IMR-90 (cell line): ENCODE measurements at regions not wholly inside any gene's neighbourhood (a gene's known extent, or its start where the extent isn't known, plus 50 kb on each side); places are given as distances from the start of the nearest gene placed in this dataset.

Experiments used
- ATAC-seq: fragments of 200-7000 bp; cut with Tn5 transposase; 2 replicates; pipeline ENCODE4 v1.9.1; 2020; ENCODE audit warnings: low read depth, mild to moderate bottlenecking, moderate library complexity
- BruUV-seq: library from RNA; stranded (reverse); fragments of 400-500 nt; replicated peaks from 2 replicates; lab custom pipeline; 2021; lab: Mats Ljungman, UMichigan
- CTCF ChIA-PET: fragments of 300-600 bp; formaldehyde crosslinking; extraction: SDS; loops from one replicate; lab custom pipeline; 2021; ENCODE audit warnings: antibody characterized with exemption; lab: Yijun Ruan, JAX
- POLR2A ChIA-PET: fragments of 300-600 bp; sonication (Branson Sonifier 250); formaldehyde crosslinking; loops from one replicate; lab custom pipeline; 2022; ENCODE audit warnings: antibody characterized with exemption; ENCODE audit not compliant: unreplicated experiment; lab: Charles Lee
- DNase-seq: peaks from one replicate; pipeline ENCODE4 v3.0.0; 2013
- H2AFZ ChIP-seq: replicated peaks from 2 replicates; pipeline ENCODE3; 2013; ENCODE audit warnings: low read length, mild to moderate bottlenecking; ENCODE audit not compliant: poor library complexity
- H2AK5ac ChIP-seq: 2 replicates; pipeline ENCODE4 v1.6.1; 2013; ENCODE audit warnings: low read depth, low read length, inconsistent platforms
- H2AK9ac ChIP-seq: replicated peaks from 2 replicates; pipeline ENCODE3; 2013; ENCODE audit warnings: mild to moderate bottlenecking, low read depth, low read length, moderate library complexity; ENCODE audit not compliant: poor library complexity
- H2BK120ac ChIP-seq: 2 replicates; pipeline ENCODE4 v1.6.1; 2013; ENCODE audit warnings: low read depth, low read length, inconsistent platforms
- H2BK15ac ChIP-seq: 3 replicates; pipeline ENCODE4 v1.6.1; 2013; ENCODE audit warnings: low read depth, low read length, inconsistent platforms
- H2BK20ac ChIP-seq: 2 replicates; pipeline ENCODE4 v1.6.1; 2013; ENCODE audit warnings: low read depth, mild to moderate bottlenecking, inconsistent platforms, low read length, moderate library complexity
- H2BK5ac ChIP-seq: 2 replicates; pipeline ENCODE4 v1.6.1; 2013; ENCODE audit warnings: mild to moderate bottlenecking, low read depth, low read length, inconsistent platforms; ENCODE audit not compliant: poor library complexity, severe bottlenecking
- H3K14ac ChIP-seq: replicated peaks from 2 replicates; pipeline ENCODE4 v1.6.1; 2013; ENCODE audit warnings: low read depth, low read length, inconsistent platforms
- H3K18ac ChIP-seq: 2 replicates; pipeline ENCODE4 v1.6.1; 2013; ENCODE audit warnings: low read depth, low read length, control low read depth
- H3K23ac ChIP-seq: 2 replicates; pipeline ENCODE4 v1.6.1; 2013; ENCODE audit warnings: low read depth, low read length, inconsistent platforms
- H3K27ac ChIP-seq: 2 replicates; pipeline ENCODE4 v1.5.1; 2013; ENCODE audit warnings: mild to moderate bottlenecking, control low read depth, low read length; ENCODE audit not compliant: insufficient read depth
- H3K27me3 ChIP-seq: 2 replicates; pipeline ENCODE4 v1.6.1; 2013; ENCODE audit warnings: low read length; ENCODE audit not compliant: control insufficient read depth, insufficient read depth
- H3K36me3 ChIP-seq: 2 replicates; pipeline ENCODE4 v1.6.1; 2013; ENCODE audit warnings: low read length, mixed read lengths; ENCODE audit not compliant: control insufficient read depth, insufficient read depth
- H3K4ac ChIP-seq: 2 replicates; pipeline ENCODE4 v1.6.1; 2013; ENCODE audit warnings: low read depth, low read length, inconsistent platforms
- H3K4me1 ChIP-seq: 2 replicates; pipeline ENCODE4 v1.6.1; 2013; ENCODE audit warnings: low read length, mixed read lengths; ENCODE audit not compliant: control insufficient read depth, insufficient read depth
- H3K4me2 ChIP-seq: 2 replicates; pipeline ENCODE4 v1.6.1; 2013; ENCODE audit warnings: low read depth, mild to moderate bottlenecking, control low read depth, low read length, moderate library complexity
- H3K4me3 ChIP-seq: 2 replicates; pipeline ENCODE4 v1.5.1; 2013; ENCODE audit warnings: low read depth, mild to moderate bottlenecking, control low read depth, low read length, moderate library complexity; ENCODE audit not compliant: insufficient read depth
- H3K56ac ChIP-seq: 2 replicates; pipeline ENCODE4 v1.6.1; 2013; ENCODE audit warnings: low read length, inconsistent platforms; ENCODE audit not compliant: insufficient read depth; ENCODE audit errors: extremely low read depth
- H3K79me1 ChIP-seq, 2 experiments: 2 replicates each; pipeline ENCODE4 v1.6.1; 2013; ENCODE audit warnings: low read length in 2 of 2, inconsistent platforms in 1 of 2, low read depth in 1 of 2
- H3K9ac ChIP-seq: 2 replicates; pipeline ENCODE4 v1.6.1; 2013; ENCODE audit warnings: low read depth, low read length, control low read depth
- H3K9me1 ChIP-seq: 2 replicates; pipeline ENCODE4 v1.6.1; 2013; ENCODE audit warnings: low read length, inconsistent platforms; ENCODE audit not compliant: insufficient read depth
- H3K9me3 ChIP-seq: 2 replicates; pipeline ENCODE4 v1.6.1; 2013; ENCODE audit warnings: low read length; ENCODE audit not compliant: control insufficient read depth, insufficient read depth
- H4K20me1 ChIP-seq: 2 replicates; pipeline ENCODE4 v1.6.1; 2013; ENCODE audit warnings: low read length, inconsistent platforms; ENCODE audit not compliant: insufficient read depth
- H4K5ac ChIP-seq: 2 replicates; pipeline ENCODE4 v1.6.1; 2013; ENCODE audit warnings: mild to moderate bottlenecking, low read depth, low read length, control low read depth
- H4K8ac ChIP-seq, 2 experiments: 2 replicates each; pipeline ENCODE4 v1.6.1; 2013; ENCODE audit warnings: low read depth in 2 of 2, low read length in 2 of 2, control low read depth in 1 of 2, inconsistent platforms in 1 of 2
- H4K91ac ChIP-seq: 2 replicates; pipeline ENCODE4 v1.6.1; 2013; ENCODE audit warnings: low read depth, low read length, inconsistent platforms; ENCODE audit not compliant: insufficient read depth
- BHLHE40 ChIP-seq: fragments of 150-350 bp; IDR thresholded peaks from 2 replicates; pipeline ENCODE4 v1.6.1; 2016; ENCODE audit warnings: mild to moderate bottlenecking, low read depth, low read length
- CEBPB ChIP-seq: IDR thresholded peaks from 2 replicates; pipeline ENCODE4 v1.6.1; 2012; ENCODE audit warnings: low read depth, low read length, improper control_type of control experiment
- CHD1 ChIP-seq: IDR thresholded peaks from 2 replicates; pipeline ENCODE4 v1.6.1; 2012; ENCODE audit warnings: low read depth, low read length, improper control_type of control experiment
- FOS ChIP-seq: fragments of 150-350 bp; IDR thresholded peaks from 2 replicates; pipeline ENCODE4 v1.6.1; 2016; ENCODE audit warnings: low read depth, low read length
- MAFK ChIP-seq: IDR thresholded peaks from 2 replicates; pipeline ENCODE4 v1.6.1; 2012; ENCODE audit warnings: low read depth, low read length, improper control_type of control experiment
- MAZ ChIP-seq: IDR thresholded peaks from 2 replicates; pipeline ENCODE4 v1.6.1; 2012; ENCODE audit warnings: low read depth, mild to moderate bottlenecking, low read length, improper control_type of control experiment, moderate library complexity, borderline replicate concordance
- MXI1 ChIP-seq: IDR thresholded peaks from 2 replicates; pipeline ENCODE4 v1.6.1; 2012; ENCODE audit warnings: low read depth, mild to moderate bottlenecking, low read length, moderate library complexity, borderline replicate concordance
- NFE2L2 ChIP-seq: fragments of 150-350 bp; IDR thresholded peaks from 2 replicates; pipeline ENCODE4 v1.6.1; 2016; ENCODE audit warnings: low read depth, mild to moderate bottlenecking, low read length
- POLR2A ChIP-seq: IDR thresholded peaks from 2 replicates; pipeline ENCODE4 v1.6.1; 2012; ENCODE audit warnings: mild to moderate bottlenecking, low read depth, low read length
- RAD21 ChIP-seq: IDR thresholded peaks from 2 replicates; pipeline ENCODE4 v1.6.1; 2012; ENCODE audit warnings: low read length, improper control_type of control experiment
- RCOR1 ChIP-seq: IDR thresholded peaks from 2 replicates; pipeline ENCODE4 v1.6.1; 2012; ENCODE audit warnings: mild to moderate bottlenecking, low read length, improper control_type of control experiment; ENCODE audit not compliant: insufficient replicate concordance
- RFX5 ChIP-seq: IDR thresholded peaks from 2 replicates; pipeline ENCODE4 v1.8.0; 2012; ENCODE audit warnings: low read depth, mild to moderate bottlenecking, low read length, moderate library complexity
- SMC3 ChIP-seq: fragments of 150-350 bp; IDR thresholded peaks from 2 replicates; pipeline ENCODE4 v1.6.1; 2016; ENCODE audit warnings: low read depth, mild to moderate bottlenecking, antibody characterized with exemption, low read length, moderate library complexity
- WGBS, 2 experiments: methylation state at CpG; one replicate each; pipeline versions ENCODE4 v1.1.5 to v1.1.7; 2013; ENCODE audit warnings: missing lambda C conversion rate in 2 of 2; ENCODE audit not compliant: insufficient read length in 1 of 2; ENCODE audit errors: extremely low coverage in 2 of 2; 5-methylcytosine and 5-hydroxymethylcytosine counted together
- dilution Hi-C: fragments of 300-500 bp; cut with HindIII; formaldehyde crosslinking; loops from one replicate; pipeline ENCODE4 v1.14.3; 2018; ENCODE audit warnings: low sequenced_read_pairs; ENCODE audit not compliant: unreplicated experiment
- in situ Hi-C: fragments of 300-500 bp; cut with MboI; formaldehyde crosslinking; loops from 3 replicates; pipeline ENCODE4 v1.14.3; 2019; ENCODE audit warnings: low sequenced_read_pairs, inconsistent platforms, mixed read lengths
- intact Hi-C: fragments of 100-400 bp; cut with micrococcal nuclease; formaldehyde crosslinking; loops from 2 replicates; pipeline ENCODE4 v1.10.0; 2022
- TF ChIP-seq, protein P1 (sequence below): fragments of 150-350 bp; IDR thresholded peaks from 2 replicates; pipeline ENCODE4 v1.6.1; 2016; ENCODE audit warnings: low read depth, mild to moderate bottlenecking, low read length, moderate library complexity, borderline replicate concordance
- TF ChIP-seq, protein P2 (sequence below): fragments of 150-350 bp; IDR thresholded peaks from 2 replicates; pipeline ENCODE4 v1.6.1; 2017; ENCODE audit warnings: mild to moderate bottlenecking, antibody characterized with exemption, low read length, low read depth
- TF ChIP-seq, protein P3 (sequence below): conservative IDR thresholded peaks from 2 replicates; pipeline ENCODE4 v1.5.1; 2012; ENCODE audit warnings: mild to moderate bottlenecking, low read depth, low read length, improper control_type of control experiment

DNA sequence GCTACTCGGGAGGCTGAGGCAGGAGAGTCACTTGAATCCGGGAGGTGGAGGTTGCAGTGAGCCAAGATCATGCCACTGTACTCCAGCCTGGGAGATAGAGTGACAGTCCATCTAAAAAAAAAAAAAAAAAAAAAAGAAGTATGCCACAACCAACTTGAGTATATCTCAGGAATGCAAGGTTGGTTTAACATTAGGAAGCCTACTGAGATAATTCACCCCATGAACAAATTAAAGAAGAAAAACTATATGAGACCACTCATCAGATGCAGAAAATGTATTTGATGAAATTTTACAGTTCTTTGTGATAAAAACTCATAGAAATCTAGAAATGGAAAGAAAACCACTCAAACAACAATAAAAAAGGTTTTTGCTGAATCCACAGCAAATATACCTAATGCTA, 373.8 kb downstream of the LMO4 start:
- H3K4ac ChIP-seq: no peak overlapping the region
- no peak overlapping the region for H3K56ac ChIP-seq
- no peak overlapping the region for H4K5ac ChIP-seq
- H3K23ac ChIP-seq: no peak overlapping the region
- H3K36me3 ChIP-seq: no peaks in the 10 kb centered on the region
- dilution Hi-C loops: no loop called here
- no peak overlapping the region for H2BK5ac ChIP-seq
- ATAC-seq: no peak
- no peaks in the 10 kb centered on the region for H3K4me1 ChIP-seq
- H4K20me1 ChIP-seq: no peaks in the 10 kb centered on the region
- DNase-seq: no peak
- H2AFZ ChIP-seq: no peak overlapping the region
- peaks cover 3% of the 10 kb centered on the region; the same call in 1 of the 2 replicates for H3K9me3 ChIP-seq
- no peak overlapping the region for H4K8ac ChIP-seq
- no peak overlapping the region for H3K14ac ChIP-seq
- ChIA-PET POLR2A (no interaction called here), CTCF (no interaction called here)
- H2BK15ac ChIP-seq: no peak overlapping the region
- H3K4me2 ChIP-seq: no peak overlapping the region
- no peak for TF ChIP-seq CEBPB
- no peak for TF ChIP-seq RFX5
- no peak for TF ChIP-seq CHD1
- TF ChIP-seq RCOR1: no peak
- TF ChIP-seq MXI1: no peak
- no peak for TF ChIP-seq NFE2L2
- TF ChIP-seq, protein P1, sequence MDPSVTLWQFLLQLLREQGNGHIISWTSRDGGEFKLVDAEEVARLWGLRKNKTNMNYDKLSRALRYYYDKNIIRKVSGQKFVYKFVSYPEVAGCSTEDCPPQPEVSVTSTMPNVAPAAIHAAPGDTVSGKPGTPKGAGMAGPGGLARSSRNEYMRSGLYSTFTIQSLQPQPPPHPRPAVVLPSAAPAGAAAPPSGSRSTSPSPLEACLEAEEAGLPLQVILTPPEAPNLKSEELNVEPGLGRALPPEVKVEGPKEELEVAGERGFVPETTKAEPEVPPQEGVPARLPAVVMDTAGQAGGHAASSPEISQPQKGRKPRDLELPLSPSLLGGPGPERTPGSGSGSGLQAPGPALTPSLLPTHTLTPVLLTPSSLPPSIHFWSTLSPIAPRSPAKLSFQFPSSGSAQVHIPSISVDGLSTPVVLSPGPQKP: no peak
- no peak for TF ChIP-seq POLR2A
- TF ChIP-seq BHLHE40: no peak
- no peak for TF ChIP-seq FOS
- TF ChIP-seq, protein P2, sequence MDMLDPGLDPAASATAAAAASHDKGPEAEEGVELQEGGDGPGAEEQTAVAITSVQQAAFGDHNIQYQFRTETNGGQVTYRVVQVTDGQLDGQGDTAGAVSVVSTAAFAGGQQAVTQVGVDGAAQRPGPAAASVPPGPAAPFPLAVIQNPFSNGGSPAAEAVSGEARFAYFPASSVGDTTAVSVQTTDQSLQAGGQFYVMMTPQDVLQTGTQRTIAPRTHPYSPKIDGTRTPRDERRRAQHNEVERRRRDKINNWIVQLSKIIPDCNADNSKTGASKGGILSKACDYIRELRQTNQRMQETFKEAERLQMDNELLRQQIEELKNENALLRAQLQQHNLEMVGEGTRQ: no peak
- no peak for TF ChIP-seq MAZ
- no peak for TF ChIP-seq SMC3
- TF ChIP-seq RAD21: no peak
- TF ChIP-seq, protein P3, sequence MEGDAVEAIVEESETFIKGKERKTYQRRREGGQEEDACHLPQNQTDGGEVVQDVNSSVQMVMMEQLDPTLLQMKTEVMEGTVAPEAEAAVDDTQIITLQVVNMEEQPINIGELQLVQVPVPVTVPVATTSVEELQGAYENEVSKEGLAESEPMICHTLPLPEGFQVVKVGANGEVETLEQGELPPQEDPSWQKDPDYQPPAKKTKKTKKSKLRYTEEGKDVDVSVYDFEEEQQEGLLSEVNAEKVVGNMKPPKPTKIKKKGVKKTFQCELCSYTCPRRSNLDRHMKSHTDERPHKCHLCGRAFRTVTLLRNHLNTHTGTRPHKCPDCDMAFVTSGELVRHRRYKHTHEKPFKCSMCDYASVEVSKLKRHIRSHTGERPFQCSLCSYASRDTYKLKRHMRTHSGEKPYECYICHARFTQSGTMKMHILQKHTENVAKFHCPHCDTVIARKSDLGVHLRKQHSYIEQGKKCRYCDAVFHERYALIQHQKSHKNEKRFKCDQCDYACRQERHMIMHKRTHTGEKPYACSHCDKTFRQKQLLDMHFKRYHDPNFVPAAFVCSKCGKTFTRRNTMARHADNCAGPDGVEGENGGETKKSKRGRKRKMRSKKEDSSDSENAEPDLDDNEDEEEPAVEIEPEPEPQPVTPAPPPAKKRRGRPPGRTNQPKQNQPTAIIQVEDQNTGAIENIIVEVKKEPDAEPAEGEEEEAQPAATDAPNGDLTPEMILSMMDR: no peak
- no peak for TF ChIP-seq MAFK
- no peak overlapping the region for H3K18ac ChIP-seq
- in situ Hi-C loops: no loop called here
- H2BK120ac ChIP-seq: no peak overlapping the region
- no CpG with 5 or more reads among the region's 2 CpGs for WGBS, 2 experiments
- no peak overlapping the region for H3K4me3 ChIP-seq
- intact Hi-C loops: no loop called here
- H3K79me1 ChIP-seq: no peaks in the 10 kb centered on the region
- H3K9ac ChIP-seq: no peak overlapping the region
- H2AK5ac ChIP-seq: no peak overlapping the region
- no peak overlapping the region for H2AK9ac ChIP-seq
- no TSS peak for BruUV-seq
- H3K9me1 ChIP-seq: no peaks in the 10 kb centered on the region
- no peak overlapping the region for H4K91ac ChIP-seq
- H3K27ac ChIP-seq: no peak overlapping the region
- no peak overlapping the region for H2BK20ac ChIP-seq
- no peaks in the 10 kb centered on the region for H3K27me3 ChIP-seq
